GM18520 (cell line): ENCODE measurements at regions not wholly inside any gene's neighbourhood (a gene's known extent, or its start where the extent isn't known, plus 50 kb on each side); places are given as distances from the start of the nearest gene placed in this dataset.
"Not testable (repeated sequence)": the region's sequence is repeated elsewhere in the genome, so short reads cannot be mapped to it uniquely, and the experiment has no call there.

Experiments used
- ATAC-seq: cut with Tn5 transposase; IDR thresholded peaks from one replicate; pipeline ENCODE4 v1.9.1; 2021; ENCODE audit not compliant: unreplicated experiment

GRCh38 chr4:170464614-170465197 is 374.9 kb upstream of the AADAT start:
- no peak for ATAC-seq

- no peak for ATAC-seq
Observed at GRCh38 chr4:170446782-170447181, 357.0 kb upstream of the AADAT start.

- ATAC-seq: not testable (repeated sequence)
Observed at GRCh38 chr4:170441146-170441545, 351.4 kb upstream of the AADAT start.

- ATAC-seq: no peak
Observed at GRCh38 chr4:170428929-170429328, 339.2 kb upstream of the AADAT start.

- no peak for ATAC-seq
Observed at GRCh38 chr4:170425521-170426143, 335.9 kb upstream of the AADAT start.

- ATAC-seq: no peak
Observed at GRCh38 chr4:170425040-170425439, 335.3 kb upstream of the AADAT start.

- no peak for ATAC-seq
Observed at GRCh38 chr4:170423137-170423536, 333.4 kb upstream of the AADAT start.

- peak; percentile 78 for ATAC-seq
Observed at GRCh38 chr4:170420255-170420693, 330.5 kb upstream of the AADAT start.

- no peak for ATAC-seq
Observed at GRCh38 chr4:170414961-170415360, 325.2 kb upstream of the AADAT start.

GRCh38 chr4:170414360-170414759 is 324.6 kb upstream of the AADAT start:
- ATAC-seq: no peak

- no peak for ATAC-seq
Observed at GRCh38 chr4:170413951-170414350, 324.2 kb upstream of the AADAT start.

- no peak for ATAC-seq
Observed at GRCh38 chr4:170400361-170400760, 310.6 kb upstream of the AADAT start.

GRCh38 chr4:170399581-170400293 is 310.0 kb upstream of the AADAT start:
- no peak for ATAC-seq

- ATAC-seq: no peak
Observed at GRCh38 chr4:170398218-170398617, 308.5 kb upstream of the AADAT start.

- no peak for ATAC-seq
Observed at GRCh38 chr4:170395773-170396172, 306.0 kb upstream of the AADAT start.

- no peak for ATAC-seq
Observed at GRCh38 chr4:170391066-170391740, 301.4 kb upstream of the AADAT start.

- no peak for ATAC-seq
Observed at GRCh38 chr4:170389411-170389810, 299.7 kb upstream of the AADAT start.

GRCh38 chr4:170388255-170388654 is 298.5 kb upstream of the AADAT start:
- no peak for ATAC-seq

GRCh38 chr4:170386971-170387370 is 297.2 kb upstream of the AADAT start:
- no peak for ATAC-seq

- no peak for ATAC-seq
Observed at GRCh38 chr4:170386511-170386910, 296.8 kb upstream of the AADAT start.

GRCh38 chr4:170374770-170375169 is 285.0 kb upstream of the AADAT start:
- ATAC-seq: peak; percentile 96

GRCh38 chr4:170348945-170349344 is 259.2 kb upstream of the AADAT start:
- no peak for ATAC-seq
